ENCODE measurements at regions not wholly inside any gene's neighbourhood (a gene's known extent, or its start where the extent isn't known, plus 50 kb on each side); places are given as distances from the start of the nearest gene placed in this dataset.

GRCh38 chr2:33671198-33671597 is 72.1 kb upstream of the FAM98A start:
- no peak overlapping the region for H3K9ac ChIP-seq (ENCODE audit: low read length)

GRCh38 chr2:33670392-33670937 is 71.4 kb upstream of the FAM98A start:
- H3K9me3 ChIP-seq (ENCODE audit: low read length), result no peaks in the 10 kb centered on the region
- H3K27ac ChIP-seq (ENCODE audit: low read depth, low read length), result no peak overlapping the region
- no peak overlapping the region for H3K4me3 ChIP-seq (ENCODE audit: low read depth in 1 of 2, low read length in 2 of 2)
- no peaks in the 10 kb centered on the region for H3K4me1 ChIP-seq (ENCODE audit: insufficient read depth, low read length)
- H3K9ac ChIP-seq (ENCODE audit: low read length), result no peak overlapping the region
- no peaks in the 10 kb centered on the region for H3K36me3 ChIP-seq (ENCODE audit: insufficient read depth, low read length)
- no peaks in the 10 kb centered on the region for H3K27me3 ChIP-seq (ENCODE audit: control insufficient read depth in 1 of 2, insufficient read depth in 2 of 2, low read length in 2 of 2)

More at GRCh38 chr2:33671198-33671597, 72.1 kb upstream of the FAM98A start:
- H3K4me1 ChIP-seq (ENCODE audit: insufficient read depth, low read length), result no peaks in the 10 kb centered on the region
- H3K27ac ChIP-seq (ENCODE audit: low read depth, low read length), result no peak overlapping the region
- no peaks in the 10 kb centered on the region for H3K36me3 ChIP-seq (ENCODE audit: insufficient read depth, low read length)
- no peaks in the 10 kb centered on the region for H3K9me3 ChIP-seq (ENCODE audit: low read length)
- H3K27me3 ChIP-seq (ENCODE audit: control insufficient read depth in 1 of 2, insufficient read depth in 2 of 2, low read length in 2 of 2), result no peaks in the 10 kb centered on the region
- H3K4me3 ChIP-seq (ENCODE audit: low read depth in 1 of 2, low read length in 2 of 2), result no peak overlapping the region

- Histone ChIP-seq H3K9me3 (ENCODE audit: low read length) (no peaks in the 10 kb centered on the region), H3K4me3 (ENCODE audit: low read depth in 1 of 2, low read length in 2 of 2) (no peak overlapping the region), H3K27ac (ENCODE audit: low read depth, low read length) (no peak overlapping the region), H3K27me3 (ENCODE audit: control insufficient read depth in 1 of 2, insufficient read depth in 2 of 2, low read length in 2 of 2) (no peaks in the 10 kb centered on the region), H3K4me1 (ENCODE audit: insufficient read depth, low read length) (no peaks in the 10 kb centered on the region), H3K9ac (ENCODE audit: low read length) (no peak overlapping the region), H3K36me3 (ENCODE audit: insufficient read depth, low read length) (no peaks in the 10 kb centered on the region)
These were observed 67.8 kb upstream of the FAM98A start for GRCh38 chr2:33666879-33667278.

- H3K27me3 ChIP-seq (ENCODE audit: control insufficient read depth in 1 of 2, insufficient read depth in 2 of 2, low read length in 2 of 2), result no peaks in the 10 kb centered on the region
- no peaks in the 10 kb centered on the region for H3K4me1 ChIP-seq (ENCODE audit: insufficient read depth, low read length)
- no peaks in the 10 kb centered on the region for H3K9me3 ChIP-seq (ENCODE audit: low read length)
- H3K4me3 ChIP-seq (ENCODE audit: low read depth in 1 of 2, low read length in 2 of 2), result no peak overlapping the region
- H3K27ac ChIP-seq (ENCODE audit: low read depth, low read length), result no peak overlapping the region
- no peak overlapping the region for H3K9ac ChIP-seq (ENCODE audit: low read length)
- no peaks in the 10 kb centered on the region for H3K36me3 ChIP-seq (ENCODE audit: insufficient read depth, low read length)
These were observed 65.9 kb upstream of the FAM98A start for GRCh38 chr2:33665039-33665438.

- no peaks in the 10 kb centered on the region for H3K4me1 ChIP-seq (ENCODE audit: insufficient read depth, low read length)
- no peak overlapping the region for H3K9ac ChIP-seq (ENCODE audit: low read length)
- H3K27me3 ChIP-seq (ENCODE audit: control insufficient read depth in 1 of 2, insufficient read depth in 2 of 2, low read length in 2 of 2), result no peaks in the 10 kb centered on the region
- H3K27ac ChIP-seq (ENCODE audit: low read depth, low read length), result no peak overlapping the region
- no peaks in the 10 kb centered on the region for H3K9me3 ChIP-seq (ENCODE audit: low read length)
- H3K4me3 ChIP-seq (ENCODE audit: low read depth in 1 of 2, low read length in 2 of 2), result no peak overlapping the region
- H3K36me3 ChIP-seq (ENCODE audit: insufficient read depth, low read length), result no peaks in the 10 kb centered on the region
These were observed 61.5 kb upstream of the FAM98A start for GRCh38 chr2:33660416-33661123.

- Histone ChIP-seq H3K27me3 (ENCODE audit: control insufficient read depth in 1 of 2, insufficient read depth in 2 of 2, low read length in 2 of 2) (no peaks in the 10 kb centered on the region), H3K27ac (ENCODE audit: low read depth, low read length) (no peak overlapping the region), H3K36me3 (ENCODE audit: insufficient read depth, low read length) (no peaks in the 10 kb centered on the region), H3K4me3 (ENCODE audit: low read depth in 1 of 2, low read length in 2 of 2) (no peak overlapping the region), H3K9ac (ENCODE audit: low read length) (no peak overlapping the region), H3K4me1 (ENCODE audit: insufficient read depth, low read length) (no peaks in the 10 kb centered on the region), H3K9me3 (ENCODE audit: low read length) (no peaks in the 10 kb centered on the region)
These were observed 56.7 kb upstream of the FAM98A start for GRCh38 chr2:33655626-33656320.

GRCh38 chr2:33652830-33653229 is 53.7 kb upstream of the FAM98A start:
- no peaks in the 10 kb centered on the region for H3K4me1 ChIP-seq (ENCODE audit: insufficient read depth, low read length)
- no peak overlapping the region for H3K9ac ChIP-seq (ENCODE audit: low read length)
- no peak overlapping the region for H3K27ac ChIP-seq (ENCODE audit: low read depth, low read length)
- no peak overlapping the region for H3K4me3 ChIP-seq (ENCODE audit: low read depth in 1 of 2, low read length in 2 of 2)
- no peaks in the 10 kb centered on the region for H3K9me3 ChIP-seq (ENCODE audit: low read length)
- no peaks in the 10 kb centered on the region for H3K27me3 ChIP-seq (ENCODE audit: control insufficient read depth in 1 of 2, insufficient read depth in 2 of 2, low read length in 2 of 2)
- no peaks in the 10 kb centered on the region for H3K36me3 ChIP-seq (ENCODE audit: insufficient read depth, low read length)

GRCh38 chr2:33650171-33650570 is 51.1 kb upstream of the FAM98A start:
- Histone ChIP-seq H3K9ac (ENCODE audit: low read length) (no peak overlapping the region), H3K9me3 (ENCODE audit: low read length) (no peaks in the 10 kb centered on the region)

More at GRCh38 chr2:33650171-33650570, 51.1 kb upstream of the FAM98A start:
- no peaks in the 10 kb centered on the region for H3K4me1 ChIP-seq (ENCODE audit: insufficient read depth, low read length)
- H3K4me3 ChIP-seq (ENCODE audit: low read depth in 1 of 2, low read length in 2 of 2), result no peak overlapping the region
- H3K27ac ChIP-seq (ENCODE audit: low read depth, low read length), result no peak overlapping the region
- no peaks in the 10 kb centered on the region for H3K36me3 ChIP-seq (ENCODE audit: insufficient read depth, low read length)
- H3K27me3 ChIP-seq (ENCODE audit: control insufficient read depth in 1 of 2, insufficient read depth in 2 of 2, low read length in 2 of 2), result no peaks in the 10 kb centered on the region

All from muscle layer of colon (tissue), 2 donors.